Loucy (cell line): ENCODE measurements at regions not wholly inside any gene's neighbourhood (a gene's known extent, or its start where the extent isn't known, plus 50 kb on each side); places are given as distances from the start of the nearest gene placed in this dataset.
"Not testable (repeated sequence)": the region's sequence is repeated elsewhere in the genome, so short reads cannot be mapped to it uniquely, and the experiment has no call there.

Experiments
- H2AFZ ChIP-seq: fragments of 200-600 bp; sonication (generic); 2 replicates; pipeline ENCODE4 v1.6.0; 2016; ENCODE audit warnings: antibody characterized with exemption, mild to moderate bottlenecking, low read length, moderate library complexity
- H3F3A ChIP-seq: fragments of 200-600 bp; 2 replicates; pipeline ENCODE4 v1.6.0; 2016; ENCODE audit warnings: antibody characterized with exemption, low read depth, mild to moderate bottlenecking
- H3K27me3 ChIP-seq: fragments of 200-600 bp; sonication (generic); 2 replicates; pipeline ENCODE4 v1.6.1; 2014; ENCODE audit warnings: low read length, mild to moderate bottlenecking; ENCODE audit not compliant: insufficient read depth, poor library complexity, severe bottlenecking
- H3K36me3 ChIP-seq: fragments of 200-600 bp; sonication (generic); 2 replicates; pipeline ENCODE4 v1.6.1; 2016; ENCODE audit warnings: low read length; ENCODE audit not compliant: insufficient read depth
- H3K4me1 ChIP-seq: fragments of 200-600 bp; sonication (generic); 2 replicates; pipeline ENCODE4 v1.5.1; 2014; ENCODE audit warnings: low read length, mild to moderate bottlenecking; ENCODE audit not compliant: insufficient read depth, poor library complexity, severe bottlenecking
- H3K4me2 ChIP-seq: fragments of 200-600 bp; sonication (generic); 2 replicates; pipeline ENCODE4 v1.6.0; 2014; ENCODE audit warnings: antibody characterized with exemption, low read length, low read depth, mild to moderate bottlenecking; ENCODE audit not compliant: poor library complexity, severe bottlenecking
- H3K4me3 ChIP-seq: fragments of 200-600 bp; sonication (generic); 2 replicates; pipeline ENCODE4 v1.5.1; 2014; ENCODE audit warnings: low read length, mild to moderate bottlenecking, mixed read lengths; ENCODE audit not compliant: poor library complexity, severe bottlenecking
- H3K79me2 ChIP-seq: fragments of 200-600 bp; sonication (generic); 2 replicates; pipeline ENCODE4 v1.6.1; 2014; ENCODE audit warnings: low read length; ENCODE audit not compliant: insufficient read depth
- H3K9ac ChIP-seq: fragments of 200-600 bp; sonication (generic); 2 replicates; pipeline ENCODE4 v1.6.0; 2014; ENCODE audit warnings: mild to moderate bottlenecking, low read depth, low read length, moderate library complexity; ENCODE audit not compliant: poor library complexity, severe bottlenecking
- H3K9me2 ChIP-seq: fragments of 200-600 bp; sonication (generic); replicated peaks from 2 replicates; pipeline ENCODE4 v1.6.1; 2016; ENCODE audit warnings: low read depth, low read length, mixed read lengths
- H3K9me3 ChIP-seq: fragments of 200-600 bp; sonication (generic); 2 replicates; pipeline ENCODE4 v1.6.1; 2014; ENCODE audit warnings: mild to moderate bottlenecking, antibody characterized with exemption, low read length, low read depth; ENCODE audit not compliant: insufficient read depth
- H4K20me1 ChIP-seq: fragments of 200-600 bp; sonication (generic); 2 replicates; pipeline ENCODE4 v1.6.0; 2014; ENCODE audit warnings: antibody characterized with exemption, low read length, mild to moderate bottlenecking; ENCODE audit not compliant: insufficient read depth, poor library complexity, severe bottlenecking
- CTCF ChIP-seq: fragments of 200-600 bp; sonication (generic); conservative IDR thresholded peaks from 2 replicates; pipeline ENCODE4 v1.5.1; 2014; ENCODE audit warnings: mild to moderate bottlenecking, antibody characterized with exemption, low read length
- EZH2phosphoT487 ChIP-seq: fragments of 200-600 bp; IDR thresholded peaks from 2 replicates; pipeline ENCODE4 v1.6.1; 2018; ENCODE audit warnings: antibody characterized with exemption, mild to moderate bottlenecking, moderate library complexity, borderline replicate concordance

- no peak for TF ChIP-seq CTCF
- no peak for TF ChIP-seq EZH2phosphoT487
- Histone ChIP-seq H3K27me3 (no peaks in the 10 kb centered on the region), H3K9ac (no peak overlapping the region), H3K9me2 (no peaks in the 10 kb centered on the region), H3K4me2 (no peak overlapping the region), H4K20me1 (no peaks in the 10 kb centered on the region), H3K4me1 (no peaks in the 10 kb centered on the region), H3K9me3 (no peaks in the 10 kb centered on the region), H2AFZ (no peak overlapping the region), H3K36me3 (no peaks in the 10 kb centered on the region), H3K4me3 (no peak overlapping the region), H3F3A (no peaks in the 10 kb centered on the region), H3K79me2 (no peaks in the 10 kb centered on the region)
These were observed 172.7 kb upstream of the NOX3 start for GRCh38 chr6:155628306-155628705.

GRCh38 chr6:155627722-155628212 lies 172.1 kb upstream of the NOX3 start:
- not testable (repeated sequence) for H3K9ac ChIP-seq, H3K9me3 ChIP-seq, H4K20me1 ChIP-seq, H2AFZ ChIP-seq, H3K79me2 ChIP-seq, H3F3A ChIP-seq, H3K36me3 ChIP-seq, H3K4me2 ChIP-seq, H3K9me2 ChIP-seq, H3K27me3 ChIP-seq, H3K4me1 ChIP-seq, H3K4me3 ChIP-seq

- H3K4me3 ChIP-seq: no peak overlapping the region
- no peak overlapping the region for H2AFZ ChIP-seq
- no peaks in the 10 kb centered on the region for H3K9me3 ChIP-seq
- H3K9ac ChIP-seq: no peak overlapping the region
- H3F3A ChIP-seq: no peaks in the 10 kb centered on the region
- H3K27me3 ChIP-seq: no peaks in the 10 kb centered on the region
- H4K20me1 ChIP-seq: no peaks in the 10 kb centered on the region
- H3K36me3 ChIP-seq: no peaks in the 10 kb centered on the region
- no peaks in the 10 kb centered on the region for H3K79me2 ChIP-seq
- no peaks in the 10 kb centered on the region for H3K9me2 ChIP-seq
- TF ChIP-seq CTCF (no peak), EZH2phosphoT487 (no peak)
- no peaks in the 10 kb centered on the region for H3K4me1 ChIP-seq
- no peak overlapping the region for H3K4me2 ChIP-seq
These were observed 168.0 kb upstream of the NOX3 start for GRCh38 chr6:155623450-155624178.

GRCh38 chr6:155614606-155615005 lies 159.0 kb upstream of the NOX3 start:
- no peak overlapping the region for H3K9ac ChIP-seq
- no peaks in the 10 kb centered on the region for H3K9me2 ChIP-seq
- no peak overlapping the region for H3K4me2 ChIP-seq
- no peaks in the 10 kb centered on the region for H4K20me1 ChIP-seq
- no peak overlapping the region for H3K4me3 ChIP-seq
- no peaks in the 10 kb centered on the region for H3K4me1 ChIP-seq
- peaks cover 4% of the 10 kb centered on the region; the same call in 1 of the 2 replicates for H3K9me3 ChIP-seq
- no peaks in the 10 kb centered on the region for H3F3A ChIP-seq
- no peak overlapping the region for H2AFZ ChIP-seq
- TF ChIP-seq EZH2phosphoT487 (no peak), CTCF (no peak)
- H3K79me2 ChIP-seq: no peaks in the 10 kb centered on the region
- no peaks in the 10 kb centered on the region for H3K36me3 ChIP-seq
- no peaks in the 10 kb centered on the region for H3K27me3 ChIP-seq
